Transverse colon (tissue), 4 donors: ENCODE measurements at regions not wholly inside any gene's neighbourhood (a gene's known extent, or its start where the extent isn't known, plus 50 kb on each side); places are given as distances from the start of the nearest gene placed in this dataset.

Experiments used
- DNase-seq: peaks from one replicate; pipeline ENCODE4 v3.0.0-alpha.2; 2019
- H3K27ac ChIP-seq, 4 donors: fragments of 200-600 bp; sonication (generic); 2 replicates each; pipeline ENCODE4 v1.5.1; 2016 to 2018; ENCODE audit warnings: inconsistent platforms in 4 of 4
- H3K27me3 ChIP-seq: fragments of 200-600 bp; sonication (generic); 2 replicates; pipeline ENCODE4 v1.5.1; 2017; ENCODE audit warnings: inconsistent platforms
- H3K36me3 ChIP-seq, 4 donors: fragments of 200-600 bp; sonication (generic); 2 replicates each; pipeline ENCODE4 v1.5.1; 2017 to 2019; ENCODE audit warnings: inconsistent platforms in 4 of 4
- H3K4me1 ChIP-seq, 4 donors: fragments of 200-600 bp; sonication (generic); 2 replicates each; pipeline ENCODE4 v1.5.1; 2017 to 2020; ENCODE audit warnings: inconsistent platforms in 4 of 4
- H3K4me3 ChIP-seq, 4 donors: fragments of 200-600 bp; sonication (generic); 1 replicate in 1 of 4; 2 replicates in 3 of 4; pipeline versions ENCODE4 v1.5.1 to v1.6.1; 2017 to 2019; ENCODE audit warnings: inconsistent platforms in 4 of 4
- H3K9me3 ChIP-seq, 2 donors: fragments of 200-600 bp; sonication (generic); 2 replicates each; pipeline ENCODE4 v1.5.1; 2017 to 2019; ENCODE audit warnings: inconsistent platforms in 2 of 2
- CTCF ChIP-seq, 5 experiments: fragments of 200-600 bp in 3 of 5; fragments of 450-650 bp in 2 of 5; sonication (generic) in 3 of 5; IDR thresholded peaks; 1 replicate in 2 of 5; 2 replicates in 3 of 5; pipeline ENCODE4 v1.5.1; 2016 to 2017; ENCODE audit warnings: antibody characterized with exemption in 5 of 5, inconsistent platforms in 3 of 5, mild to moderate bottlenecking in 2 of 5, moderate library complexity in 1 of 5
- EP300 ChIP-seq: sonication (generic); formaldehyde crosslinking; IDR thresholded peaks from one replicate; pipeline ENCODE4 v1.6.1; 2017; ENCODE audit warnings: antibody characterized with exemption, low read depth
- POLR2A ChIP-seq: fragments of 450-650 bp; IDR thresholded peaks from one replicate; pipeline ENCODE4 v1.6.1; 2016; ENCODE audit warnings: antibody characterized with exemption, mild to moderate bottlenecking, moderate library complexity
- POLR2AphosphoS5 ChIP-seq, 3 donors: sonication (generic); formaldehyde crosslinking; IDR thresholded peaks; one replicate each; pipeline ENCODE4 v1.6.1; 2016; ENCODE audit warnings: antibody characterized with exemption in 3 of 3
- WGBS, 2 donors: methylation state at CpG; one replicate each; pipeline ENCODE4 v1.1.5; 2018; ENCODE audit warnings: low coverage in 1 of 2; 5-methylcytosine and 5-hydroxymethylcytosine counted together
- in situ Hi-C, 4 donors: fragments of 200-750 bp; cut with MboI; loops; one replicate each; pipeline versions ENCODE4 v1.15.0 to v1.15.1; 2017; ENCODE audit warnings: low sequenced_read_pairs in 3 of 4, low pct_ligation_motif_present in 1 of 4, low pct_unique_long_range_greater_than_20kb in 1 of 4
- intact Hi-C: fragments of 100-400 bp; cut with DNase I; formaldehyde crosslinking; loops from one replicate; pipeline ENCODE4 v1.15.1; 2023; ENCODE audit warnings: low total_unique reads

GRCh38 chr2:22487036-22487435, 897.9 kb upstream of the KLHL29 start:
- 81% methylated on average over 2 of the region's 2 CpGs for WGBS, 2 donors
- intact Hi-C loops (no loop called here), in situ Hi-C loops (no loop called here)
- Histone ChIP-seq H3K4me1 (no peaks in the 10 kb centered on the region), H3K27ac (no peak overlapping the region), H3K4me3 (no peak overlapping the region), H3K9me3 (no peaks in the 10 kb centered on the region), H3K36me3 (no peaks in the 10 kb centered on the region), H3K27me3 (no peaks in the 10 kb centered on the region)
- DNase-seq, result no peak
- TF ChIP-seq POLR2A (no peak), EP300 (no peak), POLR2AphosphoS5 (IDR thresholded peaks at IDR 0.05) (no peak), CTCF (IDR thresholded peaks at IDR 0.05) (no peak)

DNA sequence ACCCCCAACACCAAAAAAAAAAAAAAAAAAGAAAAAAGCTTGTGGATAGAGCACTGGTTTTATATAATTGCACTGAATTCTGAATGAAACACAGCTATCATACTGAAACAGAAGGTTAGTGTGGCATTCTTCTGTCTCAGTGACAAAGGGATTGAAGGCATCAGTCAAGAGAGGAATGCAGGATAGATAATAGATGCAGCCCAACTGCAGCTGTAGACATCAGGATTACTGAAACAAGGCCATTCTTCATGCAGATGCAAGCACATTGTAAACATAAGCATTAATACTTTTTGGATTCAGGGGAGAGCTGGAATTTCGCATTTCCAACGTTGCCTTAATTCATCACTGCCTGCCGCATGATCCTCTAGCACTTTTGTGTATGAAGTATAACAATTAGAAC, 897.4 kb upstream of the KLHL29 start:
- intact Hi-C loops, result no loop called here
- in situ Hi-C loops, result no loop called here
- H3K27me3 ChIP-seq, result no peaks in the 10 kb centered on the region
- DNase-seq, result no peak
- WGBS, 2 donors, result 70 to 72% methylated on average over 2 to 3 of the region's 3 CpGs
- H3K4me3 ChIP-seq, result no peak overlapping the region
- H3K4me1 ChIP-seq, result no peaks in the 10 kb centered on the region
- TF ChIP-seq CTCF (IDR thresholded peaks at IDR 0.05) (no peak), POLR2AphosphoS5 (IDR thresholded peaks at IDR 0.05) (no peak), POLR2A (no peak), EP300 (no peak)
- no peaks in the 10 kb centered on the region for H3K36me3 ChIP-seq
- no peaks in the 10 kb centered on the region for H3K9me3 ChIP-seq
- no peak overlapping the region for H3K27ac ChIP-seq

- WGBS, 2 donors, result 67 to 72% methylated on average over 4 to 5 of the region's 5 CpGs
- DNase-seq, result no peak
- Histone ChIP-seq H3K4me3 (no peak overlapping the region), H3K27me3 (no peaks in the 10 kb centered on the region), H3K9me3 (no peaks in the 10 kb centered on the region), H3K27ac (no peak overlapping the region), H3K36me3 (no peaks in the 10 kb centered on the region), H3K4me1 (no peaks in the 10 kb centered on the region)
- TF ChIP-seq POLR2A (no peak), CTCF (IDR thresholded peaks at IDR 0.05) (no peak), POLR2AphosphoS5 (IDR thresholded peaks at IDR 0.05) (no peak), EP300 (no peak)
- intact Hi-C loops, result no loop called here
- in situ Hi-C loops, result no loop called here
Observed at GRCh38 chr2:22491442-22491841, 893.5 kb upstream of the KLHL29 start.

- H3K27me3 ChIP-seq, result no peaks in the 10 kb centered on the region
- peaks cover 0 to 3% of the 10 kb centered on the region in 2 donors for H3K9me3 ChIP-seq
- no peaks in the 10 kb centered on the region for H3K4me1 ChIP-seq
- H3K36me3 ChIP-seq, result no peaks in the 10 kb centered on the region
- no peak for DNase-seq
- H3K27ac ChIP-seq, result no peak overlapping the region
- in situ Hi-C loops, result no loop called here
- TF ChIP-seq CTCF (IDR thresholded peaks at IDR 0.05) (no peak), EP300 (no peak), POLR2AphosphoS5 (IDR thresholded peaks at IDR 0.05) (peak in 2 of 3 donors; percentile 65 to 77), POLR2A (no peak)
- WGBS, 2 donors, result 61 to 63% methylated on average over 3 of the region's 3 CpGs
- no peak overlapping the region for H3K4me3 ChIP-seq
- intact Hi-C loops, result no loop called here
Observed at GRCh38 chr2:22494156-22494555, 890.8 kb upstream of the KLHL29 start.
